Brain microvascular endothelial cell (primary cell): ENCODE measurements at regions not wholly inside any gene's neighbourhood (a gene's known extent, or its start where the extent isn't known, plus 50 kb on each side); places are given as distances from the start of the nearest gene placed in this dataset.

Source experiments
- DNase-seq: peaks from one replicate; pipeline ENCODE4 v3.0.0-alpha.2; 2020
- H3K27ac ChIP-seq: fragments of 250-450 bp; sonication (Bioruptor Pico); 2 replicates; pipeline ENCODE4 v1.5.1; 2020; ENCODE audit warnings: mild to moderate bottlenecking, moderate library complexity
- H3K27me3 ChIP-seq: fragments of 250-450 bp; sonication (Bioruptor Pico); replicated peaks from 2 replicates; pipeline ENCODE4 v1.5.1; 2020; ENCODE audit warnings: mild to moderate bottlenecking
- H3K36me3 ChIP-seq: fragments of 250-450 bp; sonication (Bioruptor Pico); replicated peaks from 2 replicates; pipeline ENCODE4 v1.5.1; 2020; ENCODE audit warnings: mild to moderate bottlenecking
- H3K4me3 ChIP-seq: 2 replicates; pipeline ENCODE4 v1.5.1; 2011; ENCODE audit warnings: low read depth, mild to moderate bottlenecking, control low read depth, low read length, moderate library complexity
- in situ Hi-C: cut with HindIII; loops from 2 replicates; pipeline ENCODE4 v1.10.0; 2017; ENCODE audit warnings: low sequenced_read_pairs, low pct_ligation_motif_present
- TF ChIP-seq, protein P1 (sequence below): IDR thresholded peaks from 2 replicates; pipeline ENCODE4 v1.5.1; 2011; ENCODE audit warnings: low read depth, mild to moderate bottlenecking, moderate library complexity, low read length, control low read depth, inconsistent platforms; ENCODE audit errors: missing control alignments

DNA sequence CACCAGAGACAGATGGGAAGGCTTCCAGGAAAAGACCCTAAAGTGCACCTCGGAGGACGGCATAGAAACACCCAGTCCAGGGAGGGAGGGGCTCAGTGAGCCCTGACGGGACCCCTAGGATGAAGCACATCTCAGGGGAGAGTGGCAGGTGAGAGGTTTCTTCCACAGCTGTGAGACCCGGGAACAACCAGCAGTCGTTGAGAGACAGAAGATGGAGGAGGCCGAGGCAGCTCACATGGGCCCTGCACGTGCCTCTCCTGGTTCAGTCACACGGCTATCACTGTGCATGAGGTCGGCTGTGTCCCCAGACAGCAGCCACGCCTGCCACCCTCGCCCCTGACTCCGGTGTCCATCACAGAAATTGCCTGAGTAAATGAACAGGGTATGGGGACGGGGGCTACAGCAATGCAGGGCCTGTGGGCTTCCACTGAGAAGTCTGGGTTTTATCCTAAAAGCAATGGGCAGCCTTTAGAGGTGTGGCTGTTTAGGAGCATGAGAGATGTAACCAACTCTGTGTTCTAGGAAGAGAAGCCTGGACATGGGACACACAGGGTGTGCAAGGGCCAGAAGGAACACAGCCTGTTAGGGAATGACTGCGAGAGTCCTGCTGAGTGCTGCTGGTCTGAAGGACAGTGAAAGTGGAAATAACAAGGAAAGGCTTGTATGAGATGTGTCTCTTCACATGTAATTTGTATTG is 102.0 kb downstream of the TMEM18 start:
- no peak for DNase-seq
- TF ChIP-seq, protein P1, sequence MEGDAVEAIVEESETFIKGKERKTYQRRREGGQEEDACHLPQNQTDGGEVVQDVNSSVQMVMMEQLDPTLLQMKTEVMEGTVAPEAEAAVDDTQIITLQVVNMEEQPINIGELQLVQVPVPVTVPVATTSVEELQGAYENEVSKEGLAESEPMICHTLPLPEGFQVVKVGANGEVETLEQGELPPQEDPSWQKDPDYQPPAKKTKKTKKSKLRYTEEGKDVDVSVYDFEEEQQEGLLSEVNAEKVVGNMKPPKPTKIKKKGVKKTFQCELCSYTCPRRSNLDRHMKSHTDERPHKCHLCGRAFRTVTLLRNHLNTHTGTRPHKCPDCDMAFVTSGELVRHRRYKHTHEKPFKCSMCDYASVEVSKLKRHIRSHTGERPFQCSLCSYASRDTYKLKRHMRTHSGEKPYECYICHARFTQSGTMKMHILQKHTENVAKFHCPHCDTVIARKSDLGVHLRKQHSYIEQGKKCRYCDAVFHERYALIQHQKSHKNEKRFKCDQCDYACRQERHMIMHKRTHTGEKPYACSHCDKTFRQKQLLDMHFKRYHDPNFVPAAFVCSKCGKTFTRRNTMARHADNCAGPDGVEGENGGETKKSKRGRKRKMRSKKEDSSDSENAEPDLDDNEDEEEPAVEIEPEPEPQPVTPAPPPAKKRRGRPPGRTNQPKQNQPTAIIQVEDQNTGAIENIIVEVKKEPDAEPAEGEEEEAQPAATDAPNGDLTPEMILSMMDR = no peak
- H3K27me3 ChIP-seq = no peaks in the 10 kb centered on the region
- no peak overlapping the region for H3K4me3 ChIP-seq
- H3K36me3 ChIP-seq = no peaks in the 10 kb centered on the region
- in situ Hi-C loops = no loop called here
- H3K27ac ChIP-seq = no peak overlapping the region

DNA sequence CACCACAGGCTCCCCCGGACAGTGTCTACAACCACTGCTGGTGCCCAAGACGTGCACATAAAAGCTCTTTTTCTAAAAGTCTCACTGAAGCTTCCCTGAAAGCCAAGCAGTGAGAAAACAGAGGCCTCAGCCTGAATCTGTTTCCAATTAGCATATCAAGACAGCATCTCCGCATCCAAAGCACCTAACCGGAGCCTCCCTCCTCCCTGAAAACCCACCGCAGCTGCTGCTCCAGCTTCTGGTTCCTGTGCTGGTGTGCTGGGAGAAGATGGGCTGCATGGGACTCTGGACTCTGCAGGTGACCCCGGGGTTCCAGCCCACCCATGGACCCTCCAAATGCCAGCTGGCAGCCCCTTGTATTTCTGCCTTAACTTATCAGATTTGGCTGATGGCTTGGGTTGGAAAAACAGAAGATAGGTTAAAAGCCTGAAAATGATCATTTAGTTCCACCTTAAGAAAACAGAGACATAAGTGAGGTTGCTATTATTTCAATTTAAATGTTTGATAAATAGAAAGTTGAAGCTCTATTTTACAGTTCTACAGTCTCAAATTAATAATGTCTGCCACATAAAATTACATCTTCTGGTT is 103.3 kb downstream of the TMEM18 start:
- in situ Hi-C loops = no loop called here

DNA sequence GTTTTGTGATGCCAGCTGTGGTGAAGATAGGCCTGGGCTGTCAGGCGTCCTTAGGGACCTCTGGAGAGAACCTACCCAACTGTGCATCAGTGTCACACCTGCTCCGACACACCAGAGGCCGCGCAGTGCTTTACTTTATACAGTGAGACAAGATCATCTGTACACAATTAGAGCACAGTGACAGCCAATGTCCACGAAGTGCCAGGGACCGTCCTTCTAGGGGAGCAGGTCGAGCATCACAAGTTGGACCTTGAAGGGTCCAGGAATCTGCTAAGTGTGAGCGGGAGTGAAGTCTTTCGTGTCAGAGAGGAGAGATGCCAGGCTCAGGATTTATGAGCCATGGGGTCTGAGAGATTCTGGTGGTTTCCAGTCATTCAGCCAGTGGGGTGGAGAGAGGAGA is 104.2 kb downstream of the TMEM18 start:
- no peak overlapping the region for H3K27ac ChIP-seq
- TF ChIP-seq, protein P1 = no peak
- no peaks in the 10 kb centered on the region for H3K27me3 ChIP-seq
- H3K36me3 ChIP-seq = no peaks in the 10 kb centered on the region
- in situ Hi-C loops = no loop called here
- no peak overlapping the region for H3K4me3 ChIP-seq
- DNase-seq = no peak

More for the DNA sequence above, 103.3 kb downstream of the TMEM18 start:
- Histone ChIP-seq H3K4me3 (no peak overlapping the region), H3K36me3 (no peaks in the 10 kb centered on the region), H3K27ac (no peak overlapping the region), H3K27me3 (no peaks in the 10 kb centered on the region)
- no peak for DNase-seq
- TF ChIP-seq, protein P1 = no peak

DNA sequence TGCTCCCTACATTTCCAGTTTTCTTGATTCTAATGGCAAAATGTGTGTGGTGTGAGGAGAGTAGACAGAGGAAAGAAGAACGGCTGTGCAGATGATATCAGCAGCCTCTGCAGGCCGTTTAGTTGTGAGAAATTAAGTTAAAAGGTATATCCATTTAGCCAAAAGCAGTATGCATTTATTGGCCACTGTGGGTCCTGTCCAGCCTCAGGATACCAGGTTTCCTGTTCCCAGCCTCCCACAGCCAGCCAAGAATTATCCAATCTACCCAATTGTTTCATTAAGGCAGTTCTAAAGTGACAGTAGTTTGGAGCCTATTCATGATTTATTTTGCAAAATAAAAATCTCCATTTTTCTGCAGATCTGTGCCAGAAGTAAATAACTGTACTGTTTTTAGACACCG is 107.5 kb downstream of the TMEM18 start:
- no peak for DNase-seq
- Histone ChIP-seq H3K27me3 (no peaks in the 10 kb centered on the region), H3K27ac (no peak overlapping the region), H3K4me3 (no peak overlapping the region), H3K36me3 (no peaks in the 10 kb centered on the region)
- TF ChIP-seq, protein P1 = no peak
- in situ Hi-C loops = no loop called here

DNA sequence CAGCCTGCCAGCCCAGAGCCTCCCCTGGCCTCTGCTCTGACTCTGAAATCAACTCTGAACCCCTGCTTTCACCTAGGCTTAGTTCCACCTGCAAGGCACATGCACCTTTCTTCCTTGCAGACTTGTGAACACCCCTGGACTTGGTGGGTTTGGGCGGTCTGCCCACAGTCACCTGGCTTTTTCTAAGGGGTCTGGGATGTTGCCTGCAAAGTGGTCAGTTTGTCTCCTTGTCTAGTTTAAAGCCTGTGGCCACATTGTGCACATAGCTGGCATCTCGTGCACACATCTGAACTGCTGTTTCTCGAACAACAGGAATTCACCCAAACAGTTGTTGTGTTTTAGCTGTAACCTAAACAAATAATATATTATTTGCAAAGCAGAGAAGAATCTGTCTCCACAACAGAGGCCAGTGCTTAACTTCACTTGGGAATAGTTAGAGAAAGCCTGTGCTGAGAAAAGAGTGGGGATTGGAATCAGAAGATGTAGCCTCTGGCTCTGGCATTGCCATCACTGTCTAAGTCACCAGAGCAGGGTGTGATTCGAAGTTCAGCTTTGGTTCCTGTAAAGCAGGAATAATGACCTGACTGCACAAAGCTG is 108.5 kb downstream of the TMEM18 start:
- Histone ChIP-seq H3K27ac (no peak overlapping the region), H3K27me3 (no peaks in the 10 kb centered on the region), H3K4me3 (no peak overlapping the region), H3K36me3 (no peaks in the 10 kb centered on the region)
- in situ Hi-C loops = no loop called here
- DNase-seq = no peak
- TF ChIP-seq, protein P1 = no peak
